ENCODE measurements at regions not wholly inside any gene's neighbourhood (a gene's known extent, or its start where the extent isn't known, plus 50 kb on each side); places are given as distances from the start of the nearest gene placed in this dataset.
A peak's percentile ranks its signal among the peaks of the same experiment; 100 is the strongest.

GRCh38 chr6:11427723-11428245 is 109.8 kb upstream of the TMEM170B start:
- Histone ChIP-seq H3K27me3 (ENCODE audit: control insufficient read depth, insufficient read depth, low read length) (no peaks in the 10 kb centered on the region), H3K4me1 (ENCODE audit: control insufficient read depth in 2 of 3, insufficient read depth in 2 of 3, low read depth in 1 of 3, low read length in 3 of 3) (peaks cover 10 to 47% (median 40%) of the 10 kb centered on the region in 3 donors), H3K9ac (ENCODE audit: low read length in 3 of 3) (no peak overlapping the region), H3K27ac (ENCODE audit: low read depth in 2 of 2, low read length in 2 of 2) (peak overlapping the region; percentile 59 to 87), H3K36me3 (ENCODE audit: control insufficient read depth in 2 of 3, insufficient read depth in 3 of 3, low read length in 3 of 3) (no peaks in the 10 kb centered on the region), H3K4me3 (ENCODE audit: low read length in 3 of 3) (no peak overlapping the region), H3K9me3 (ENCODE audit: control insufficient read depth in 2 of 3, insufficient read depth in 1 of 3, low read length in 3 of 3) (no peaks in the 10 kb centered on the region)
- no peak for TF ChIP-seq CTCF (IDR thresholded peaks at IDR 0.05; ENCODE audit: borderline replicate concordance, extremely low read depth, insufficient read depth)
- no peak for DNase-seq
- intact Hi-C loops (cut with DNase I), result no loop called here
- FAIRE-seq, result no peak

GRCh38 chr6:11427091-11427722 is 110.3 kb upstream of the TMEM170B start:
- DNase-seq, result no peak
- no peak for FAIRE-seq
- H3K36me3 ChIP-seq (ENCODE audit: control insufficient read depth in 2 of 3, insufficient read depth in 3 of 3, low read length in 3 of 3), result no peaks in the 10 kb centered on the region
- H3K27ac ChIP-seq (ENCODE audit: low read depth in 2 of 2, low read length in 2 of 2), result peak overlapping the region; percentile 48 to 59
- H3K9me3 ChIP-seq (ENCODE audit: control insufficient read depth in 2 of 3, insufficient read depth in 1 of 3, low read length in 3 of 3), result no peaks in the 10 kb centered on the region
- no peak overlapping the region for H3K9ac ChIP-seq (ENCODE audit: low read length in 3 of 3)
- H3K4me1 ChIP-seq (ENCODE audit: control insufficient read depth in 2 of 3, insufficient read depth in 2 of 3, low read depth in 1 of 3, low read length in 3 of 3), result peaks cover 10 to 47% (median 40%) of the 10 kb centered on the region in 3 donors
- no peak for TF ChIP-seq CTCF (IDR thresholded peaks at IDR 0.05; ENCODE audit: borderline replicate concordance, extremely low read depth, insufficient read depth)
- intact Hi-C loops (cut with DNase I), result no loop called here
- no peaks in the 10 kb centered on the region for H3K27me3 ChIP-seq (ENCODE audit: control insufficient read depth, insufficient read depth, low read length)
- H3K4me3 ChIP-seq (ENCODE audit: low read length in 3 of 3), result peak overlapping the region in 1 of 3 donors; percentile 8

- DNase-seq (no peak), FAIRE-seq (no peak)
- intact Hi-C loops (cut with DNase I), result no loop called here
- Histone ChIP-seq H3K27me3 (ENCODE audit: control insufficient read depth, insufficient read depth, low read length) (no peaks in the 10 kb centered on the region), H3K27ac (ENCODE audit: low read depth in 2 of 2, low read length in 2 of 2) (no peak overlapping the region), H3K36me3 (ENCODE audit: control insufficient read depth in 2 of 3, insufficient read depth in 3 of 3, low read length in 3 of 3) (no peaks in the 10 kb centered on the region), H3K4me3 (ENCODE audit: low read length in 3 of 3) (no peak overlapping the region), H3K9me3 (ENCODE audit: control insufficient read depth in 2 of 3, insufficient read depth in 1 of 3, low read length in 3 of 3) (no peaks in the 10 kb centered on the region), H3K9ac (ENCODE audit: low read length in 3 of 3) (no peak overlapping the region), H3K4me1 (ENCODE audit: control insufficient read depth in 2 of 3, insufficient read depth in 2 of 3, low read depth in 1 of 3, low read length in 3 of 3) (peaks cover 10 to 47% (median 40%) of the 10 kb centered on the region in 3 donors)
- TF ChIP-seq CTCF (IDR thresholded peaks at IDR 0.05; ENCODE audit: borderline replicate concordance, extremely low read depth, insufficient read depth), result no peak
These were observed 111.0 kb upstream of the TMEM170B start for GRCh38 chr6:11426571-11426970.

Data from kidney (tissue), 13 donors.